Keratinocyte (primary cell): ENCODE measurements at regions not wholly inside any gene's neighbourhood (a gene's known extent, or its start where the extent isn't known, plus 50 kb on each side); places are given as distances from the start of the nearest gene placed in this dataset.

Source experiments
- DNase-seq: peaks from one replicate; pipeline ENCODE4 v3.0.0-alpha.2; 2011; ENCODE audit warnings: low read depth, missing footprints, low spot score
- FAIRE-seq: peaks from 2 replicates; lab custom pipeline; 2011; peaks lifted over from hg19 to GRCh38; lab: Jason Lieb, UNC
- H2AFZ ChIP-seq: 2 replicates; pipeline ENCODE4 v1.6.0; 2012; ENCODE audit warnings: low read length, control low read depth, inconsistent platforms; ENCODE audit not compliant: control insufficient read depth
- H3K27ac ChIP-seq: 2 replicates; pipeline ENCODE4 v1.5.1; 2011; ENCODE audit warnings: low read length; ENCODE audit not compliant: control insufficient read depth, insufficient read depth
- H3K27me3 ChIP-seq: 3 replicates; pipeline ENCODE4 v1.6.0; 2011; ENCODE audit warnings: low read length; ENCODE audit not compliant: control insufficient read depth, insufficient read depth; ENCODE audit errors: extremely low read depth
- H3K36me3 ChIP-seq, 2 experiments: 2 replicates in 1 of 2; 3 replicates in 1 of 2; pipeline ENCODE4 v1.5.1; 2011; ENCODE audit warnings: low read length in 2 of 2, mild to moderate bottlenecking in 1 of 2; ENCODE audit not compliant: control insufficient read depth in 2 of 2, insufficient read depth in 2 of 2; ENCODE audit errors: extremely low read depth in 1 of 2
- H3K4me1 ChIP-seq: 3 replicates; pipeline ENCODE4 v1.5.1; 2011; ENCODE audit warnings: low read length; ENCODE audit not compliant: control insufficient read depth, insufficient read depth; ENCODE audit errors: extremely low read depth
- H3K4me2 ChIP-seq: 3 replicates; pipeline ENCODE4 v1.6.0; 2011; ENCODE audit warnings: low read depth, low read length; ENCODE audit not compliant: control insufficient read depth, insufficient read depth; ENCODE audit errors: extremely low read depth
- H3K4me3 ChIP-seq, 3 experiments: fragments of 200-600 bp in 1 of 3; sonication (generic) in 1 of 3; 2 replicates in 2 of 3; 3 replicates in 1 of 3; pipeline ENCODE4 v1.5.1; 2011 to 2016; ENCODE audit warnings: low read length in 3 of 3, mild to moderate bottlenecking in 3 of 3, control low read depth in 2 of 3, inconsistent platforms in 1 of 3, low read depth in 1 of 3, mixed read lengths in 1 of 3, mixed run types in 1 of 3, moderate library complexity in 1 of 3; ENCODE audit not compliant: control insufficient read depth in 2 of 3, insufficient read depth in 2 of 3; ENCODE audit errors: extremely low read depth in 1 of 3
- H3K79me2 ChIP-seq: 2 replicates; pipeline ENCODE4 v1.6.0; 2012; ENCODE audit warnings: low read length; ENCODE audit not compliant: control insufficient read depth, insufficient read depth
- H3K9ac ChIP-seq: 3 replicates; pipeline ENCODE4 v1.6.0; 2011; ENCODE audit warnings: low read length; ENCODE audit not compliant: control insufficient read depth, insufficient read depth; ENCODE audit errors: extremely low read depth
- H3K9me1 ChIP-seq: 3 replicates; pipeline ENCODE4 v1.6.0; 2011; ENCODE audit warnings: low read length; ENCODE audit not compliant: control insufficient read depth, insufficient read depth; ENCODE audit errors: extremely low read depth
- H3K9me3 ChIP-seq: 2 replicates; pipeline ENCODE4 v1.5.1; 2012; ENCODE audit warnings: low read depth, low read length; ENCODE audit not compliant: control insufficient read depth
- H4K20me1 ChIP-seq: 3 replicates; pipeline ENCODE4 v1.6.0; 2011; ENCODE audit warnings: low read length; ENCODE audit not compliant: control insufficient read depth, insufficient read depth; ENCODE audit errors: extremely low read depth
- EZH2 ChIP-seq: IDR thresholded peaks from one replicate; pipeline ENCODE4 v1.6.1; 2012; ENCODE audit warnings: inconsistent platforms, mild to moderate bottlenecking, low read length, moderate library complexity
- dilution Hi-C: fragments of 300-500 bp; cut with MboI; formaldehyde crosslinking; loops from one replicate; pipeline ENCODE4 v1.7.0; 2020; ENCODE audit warnings: low sequenced_read_pairs; ENCODE audit not compliant: extremely low pct_ligation_motif_present
- TF ChIP-seq, protein P1 (sequence below), 3 experiments: IDR thresholded peaks in 1 of 3; conservative IDR thresholded peaks in 1 of 3; optimal IDR thresholded peaks in 1 of 3; 2 replicates in 2 of 3; 3 replicates in 1 of 3; pipeline versions ENCODE3 to v1.5.1; 2011; ENCODE audit warnings: low read length in 3 of 3, mild to moderate bottlenecking in 3 of 3, moderate library complexity in 2 of 3, control low read depth in 1 of 3, inconsistent platforms in 1 of 3; ENCODE audit not compliant: insufficient read depth in 2 of 3; ENCODE audit errors: extremely low read depth in 1 of 3

DNA sequence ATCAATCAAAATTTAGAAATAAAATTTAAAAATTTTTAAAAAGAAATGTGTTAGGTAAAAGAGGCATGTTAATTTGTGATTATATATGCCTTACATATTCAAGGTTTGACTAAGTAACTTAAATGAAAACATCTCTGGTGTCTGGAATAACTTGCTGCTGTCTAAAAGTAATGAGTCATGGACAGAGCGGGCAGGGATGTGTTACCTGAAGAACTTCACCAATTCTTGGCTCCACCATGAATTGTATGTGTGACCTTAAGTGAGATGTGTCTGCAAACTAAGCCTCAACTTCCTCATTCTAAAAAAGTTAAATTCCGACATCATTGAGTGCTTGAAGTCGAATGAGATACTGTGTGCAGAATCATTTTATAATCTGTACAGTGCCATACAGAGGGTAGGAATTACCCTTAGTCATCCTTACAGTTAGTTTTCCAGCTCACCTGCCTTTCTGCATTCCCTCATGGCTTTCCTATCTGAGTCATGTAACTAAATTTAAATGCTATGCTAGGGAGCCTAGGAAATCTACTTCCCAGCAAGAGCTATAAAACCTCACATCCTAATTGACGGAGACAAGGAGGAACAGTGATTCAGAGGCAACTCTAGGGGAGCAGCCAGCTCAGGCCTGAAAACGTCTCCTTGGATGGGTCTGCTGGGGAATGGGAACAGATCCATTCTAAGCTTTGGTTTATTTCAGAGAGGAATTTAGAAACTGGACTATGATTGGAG is 100.7 kb upstream of the TSPAN2 start:
- Histone ChIP-seq H4K20me1 (no peaks in the 10 kb centered on the region), H3K9me3 (no peaks in the 10 kb centered on the region), H3K27ac (peak overlapping the region; percentile 82), H3K79me2 (no peaks in the 10 kb centered on the region), H3K9me1 (no peaks in the 10 kb centered on the region), H3K27me3 (no peaks in the 10 kb centered on the region), H3K4me2 (peak overlapping the region; percentile 76), H2AFZ (no peak overlapping the region), H3K36me3 (no peaks in the 10 kb centered on the region), H3K4me3 (peak overlapping the region in 2 of 3 experiments; percentile 21 to 39), H3K4me1 (peaks cover 27% of the 10 kb centered on the region), H3K9ac (peak overlapping the region; percentile 18)
- dilution Hi-C loops = no loop called here
- FAIRE-seq = peak; percentile 81
- TF ChIP-seq, protein P1, sequence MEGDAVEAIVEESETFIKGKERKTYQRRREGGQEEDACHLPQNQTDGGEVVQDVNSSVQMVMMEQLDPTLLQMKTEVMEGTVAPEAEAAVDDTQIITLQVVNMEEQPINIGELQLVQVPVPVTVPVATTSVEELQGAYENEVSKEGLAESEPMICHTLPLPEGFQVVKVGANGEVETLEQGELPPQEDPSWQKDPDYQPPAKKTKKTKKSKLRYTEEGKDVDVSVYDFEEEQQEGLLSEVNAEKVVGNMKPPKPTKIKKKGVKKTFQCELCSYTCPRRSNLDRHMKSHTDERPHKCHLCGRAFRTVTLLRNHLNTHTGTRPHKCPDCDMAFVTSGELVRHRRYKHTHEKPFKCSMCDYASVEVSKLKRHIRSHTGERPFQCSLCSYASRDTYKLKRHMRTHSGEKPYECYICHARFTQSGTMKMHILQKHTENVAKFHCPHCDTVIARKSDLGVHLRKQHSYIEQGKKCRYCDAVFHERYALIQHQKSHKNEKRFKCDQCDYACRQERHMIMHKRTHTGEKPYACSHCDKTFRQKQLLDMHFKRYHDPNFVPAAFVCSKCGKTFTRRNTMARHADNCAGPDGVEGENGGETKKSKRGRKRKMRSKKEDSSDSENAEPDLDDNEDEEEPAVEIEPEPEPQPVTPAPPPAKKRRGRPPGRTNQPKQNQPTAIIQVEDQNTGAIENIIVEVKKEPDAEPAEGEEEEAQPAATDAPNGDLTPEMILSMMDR (optimal IDR thresholded peaks at IDR 0.05 in 1 of 3, IDR thresholded peaks at IDR 0.05 in 1 of 3, conservative IDR thresholded peaks at IDR 0.05 in 1 of 3; ENCODE audit: extremely low read depth in 1 of 3, insufficient read depth in 2 of 3, low read length in 3 of 3) = no peak
- no peak for TF ChIP-seq EZH2
- DNase-seq = no peak

DNA sequence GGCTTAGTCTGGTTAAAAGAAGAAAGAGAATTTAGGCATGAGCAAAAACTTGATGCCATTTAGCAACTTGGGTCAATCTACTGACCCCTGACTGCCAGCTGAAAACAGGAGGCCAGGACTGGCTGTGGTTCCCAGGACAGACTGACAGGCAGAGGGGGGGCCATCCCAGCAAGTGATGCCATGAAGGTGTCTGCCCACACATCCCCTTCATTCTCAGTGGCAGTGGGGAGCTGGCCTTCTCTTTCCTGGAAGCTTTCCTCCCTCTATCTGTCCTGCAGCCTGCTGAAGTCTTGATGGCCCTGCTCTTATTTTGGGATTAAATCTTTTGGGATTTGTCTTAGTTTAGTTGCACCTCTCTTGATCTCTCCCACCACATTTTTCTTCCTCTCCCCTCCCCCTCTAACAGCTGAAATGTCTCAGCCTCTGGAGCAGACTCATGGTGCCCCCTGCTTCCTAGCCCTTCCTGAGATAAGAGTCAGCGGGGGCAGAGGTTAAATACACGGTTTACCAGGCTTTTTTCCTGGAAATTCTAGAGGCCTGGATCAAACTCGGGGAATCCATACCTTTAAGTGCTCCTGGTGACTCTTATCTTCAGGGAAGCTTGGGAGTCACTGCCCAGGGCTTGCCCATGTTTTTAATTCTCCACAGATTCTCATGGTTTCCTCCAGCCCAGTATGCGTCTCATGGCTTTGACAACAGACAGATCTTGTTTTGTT is 99.5 kb upstream of the TSPAN2 start:
- DNase-seq (no peak), FAIRE-seq (no peak)
- Histone ChIP-seq H4K20me1 (no peaks in the 10 kb centered on the region), H2AFZ (no peak overlapping the region), H3K4me2 (no peak overlapping the region), H3K9ac (no peak overlapping the region), H3K9me1 (no peaks in the 10 kb centered on the region), H3K36me3 (no peaks in the 10 kb centered on the region), H3K79me2 (no peaks in the 10 kb centered on the region), H3K27me3 (no peaks in the 10 kb centered on the region), H3K4me3 (no peak overlapping the region), H3K9me3 (no peaks in the 10 kb centered on the region), H3K27ac (peak overlapping the region; percentile 82), H3K4me1 (peaks cover 28% of the 10 kb centered on the region)
- no peak for TF ChIP-seq EZH2
- TF ChIP-seq, protein P1 (optimal IDR thresholded peaks at IDR 0.05 in 1 of 3, IDR thresholded peaks at IDR 0.05 in 1 of 3, conservative IDR thresholded peaks at IDR 0.05 in 1 of 3; ENCODE audit: extremely low read depth in 1 of 3, insufficient read depth in 2 of 3, low read length in 3 of 3) = no peak
- dilution Hi-C loops = no loop called here
